Psoas muscle (tissue), 7 donors: ENCODE measurements at regions not wholly inside any gene's neighbourhood (a gene's known extent, or its start where the extent isn't known, plus 50 kb on each side); places are given as distances from the start of the nearest gene placed in this dataset.
"Not testable (repeated sequence)": the region's sequence is repeated elsewhere in the genome, so short reads cannot be mapped to it uniquely, and the experiment has no call there.

Experiments
- ATAC-seq, 4 donors: fragments of 200-7000 bp; cut with Tn5 transposase; one replicate each; pipeline ENCODE4 v1.9.1; 2020; ENCODE audit warnings: moderate library complexity in 3 of 4, mild to moderate bottlenecking in 2 of 4
- DNase-seq, 2 donors: peaks; one replicate each; pipeline ENCODE4 v3.0.0-alpha.2; 2020
- H3K27ac ChIP-seq: fragments of 200-600 bp; one replicate; pipeline ENCODE4 v1.8.0; 2022
- H3K27me3 ChIP-seq, 3 donors: fragments of 200-600 bp in 1 of 3; one replicate each; pipeline versions ENCODE4 v1.6.1 to v1.8.0; 2013 to 2022; ENCODE audit warnings: low read length in 2 of 3, mild to moderate bottlenecking in 2 of 3, moderate library complexity in 1 of 3; ENCODE audit not compliant: insufficient read depth in 3 of 3
- H3K36me3 ChIP-seq, 2 donors: fragments of 200-600 bp in 1 of 2; one replicate each; pipeline versions ENCODE4 v1.6.1 to v1.8.0; 2013 to 2022; ENCODE audit warnings: low read depth in 1 of 2, mild to moderate bottlenecking in 1 of 2, moderate library complexity in 1 of 2; ENCODE audit not compliant: insufficient read depth in 1 of 2
- H3K4me1 ChIP-seq: fragments of 200-600 bp; one replicate; pipeline ENCODE4 v1.8.0; 2022
- H3K4me3 ChIP-seq: fragments of 200-600 bp; one replicate; pipeline ENCODE4 v1.8.0; 2022; ENCODE audit warnings: mild to moderate bottlenecking
- H3K9me3 ChIP-seq: fragments of 200-600 bp; one replicate; pipeline ENCODE4 v1.8.0; 2022
- WGBS, 3 donors: extraction: QIAGEN DNeasy Blood & Tissue Kit; methylation state at CpG; one replicate each; pipeline versions ENCODE4 v1.1.6 to v1.1.7; 2013; 5-methylcytosine and 5-hydroxymethylcytosine counted together
- intact Hi-C, 2 donors: fragments of 100-400 bp; cut with DNase I; formaldehyde crosslinking; loops; one replicate each; pipeline versions ENCODE4 v1.11.0 to v1.14.2; 2022
- TF ChIP-seq, protein P1 (sequence below): fragments of 200-600 bp; IDR thresholded peaks from one replicate; pipeline ENCODE4 v1.8.0; 2022; ENCODE audit warnings: antibody characterized with exemption
- donor health status: healthy with polysubstance abuse.
- donor health status: DM: no; HTN: no; CAD: no; lungs with moderate emphysema.
- donor health status: Bipolar disorder and iron deficiency.
- donor health status: healthy.
- donor health status: DM: yes; HTN: yes; CAD: no.
- donor health status: DM: no; HTN: no; CAD: no.
- donor health status: DM: yes; HTN: yes; CAD: no.

DNA sequence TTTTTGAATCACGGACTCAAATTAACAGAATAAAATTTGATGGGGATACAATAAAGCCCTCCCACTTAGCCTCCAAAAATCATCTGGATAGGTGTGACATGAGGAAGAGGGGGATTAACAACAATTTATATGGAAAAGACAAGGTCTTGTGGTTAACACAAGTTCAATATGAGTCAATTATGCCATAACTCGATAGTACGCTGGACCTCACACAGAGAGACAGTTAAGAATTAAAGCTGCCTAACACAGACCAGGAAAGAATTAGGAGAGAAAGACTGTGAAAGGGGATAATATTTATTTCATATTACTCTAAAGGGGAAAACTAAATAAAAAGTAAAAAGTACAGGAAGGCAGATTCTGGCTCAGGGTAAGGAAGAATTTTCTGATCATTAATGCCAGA, 243.7 kb upstream of the LYPLAL1 start:
- intact Hi-C loops: no loop called here

GRCh38 chr1:218930472-218931241, 243.0 kb upstream of the LYPLAL1 start:
- Histone ChIP-seq H3K27ac (no peak overlapping the region), H3K9me3 (no peaks in the 10 kb centered on the region), H3K36me3 (no peaks in the 10 kb centered on the region), H3K4me1 (no peaks in the 10 kb centered on the region), H3K27me3 (no peaks in the 10 kb centered on the region), H3K4me3 (no peak overlapping the region)
- TF ChIP-seq, protein P1, sequence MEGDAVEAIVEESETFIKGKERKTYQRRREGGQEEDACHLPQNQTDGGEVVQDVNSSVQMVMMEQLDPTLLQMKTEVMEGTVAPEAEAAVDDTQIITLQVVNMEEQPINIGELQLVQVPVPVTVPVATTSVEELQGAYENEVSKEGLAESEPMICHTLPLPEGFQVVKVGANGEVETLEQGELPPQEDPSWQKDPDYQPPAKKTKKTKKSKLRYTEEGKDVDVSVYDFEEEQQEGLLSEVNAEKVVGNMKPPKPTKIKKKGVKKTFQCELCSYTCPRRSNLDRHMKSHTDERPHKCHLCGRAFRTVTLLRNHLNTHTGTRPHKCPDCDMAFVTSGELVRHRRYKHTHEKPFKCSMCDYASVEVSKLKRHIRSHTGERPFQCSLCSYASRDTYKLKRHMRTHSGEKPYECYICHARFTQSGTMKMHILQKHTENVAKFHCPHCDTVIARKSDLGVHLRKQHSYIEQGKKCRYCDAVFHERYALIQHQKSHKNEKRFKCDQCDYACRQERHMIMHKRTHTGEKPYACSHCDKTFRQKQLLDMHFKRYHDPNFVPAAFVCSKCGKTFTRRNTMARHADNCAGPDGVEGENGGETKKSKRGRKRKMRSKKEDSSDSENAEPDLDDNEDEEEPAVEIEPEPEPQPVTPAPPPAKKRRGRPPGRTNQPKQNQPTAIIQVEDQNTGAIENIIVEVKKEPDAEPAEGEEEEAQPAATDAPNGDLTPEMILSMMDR: no peak
- intact Hi-C loops: no loop called here
- WGBS, 3 donors: 40 to 49% (median 42%) methylated on average over 8 of the region's 8 CpGs
- DNase-seq: no peak
- ATAC-seq: no peak

More for the DNA sequence above, 243.7 kb upstream of the LYPLAL1 start:
- H3K4me3 ChIP-seq: no peak overlapping the region
- H3K36me3 ChIP-seq: no peaks in the 10 kb centered on the region
- no peaks in the 10 kb centered on the region for H3K4me1 ChIP-seq
- H3K9me3 ChIP-seq: no peaks in the 10 kb centered on the region
- H3K27ac ChIP-seq: no peak overlapping the region
- no peak for ATAC-seq
- 69 to 77% (median 74%) methylated on average over 3 of the region's 3 CpGs for WGBS, 3 donors
- H3K27me3 ChIP-seq: no peaks in the 10 kb centered on the region
- DNase-seq: no peak
- TF ChIP-seq, protein P1: no peak

- Histone ChIP-seq H3K27ac (no peak overlapping the region), H3K4me3 (no peak overlapping the region), H3K9me3 (no peaks in the 10 kb centered on the region), H3K4me1 (no peaks in the 10 kb centered on the region), H3K27me3 (no peaks in the 10 kb centered on the region), H3K36me3 (no peaks in the 10 kb centered on the region)
- no peak for DNase-seq
- WGBS, 3 donors: 59 to 64% (median 60%) methylated on average over 2 of the region's 2 CpGs
- no peak for ATAC-seq
- intact Hi-C loops: no loop called here
- TF ChIP-seq, protein P1: no peak
Measured at GRCh38 chr1:218931324-218931723, 242.4 kb upstream of the LYPLAL1 start.

DNA sequence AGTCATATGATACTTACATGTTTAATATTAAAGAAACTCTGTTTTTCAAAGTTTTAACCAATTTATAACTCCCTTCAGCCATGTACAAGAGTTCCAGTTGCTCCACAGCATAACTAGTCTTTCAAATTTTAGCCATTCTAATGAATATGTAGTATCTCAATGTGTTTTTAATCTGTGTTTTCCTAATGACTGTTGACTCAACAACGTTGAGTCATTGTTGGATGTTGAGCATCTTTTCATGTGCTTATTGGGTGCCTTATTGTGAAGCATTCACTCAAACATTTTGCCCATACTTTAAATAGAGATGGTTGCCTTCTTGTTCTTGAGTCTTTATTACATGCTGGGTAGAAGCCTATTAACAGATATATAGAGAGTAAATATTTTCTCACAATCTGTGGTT, 240.2 kb upstream of the LYPLAL1 start:
- DNase-seq: no peak
- TF ChIP-seq, protein P1: no peak
- H3K9me3 ChIP-seq: no peaks in the 10 kb centered on the region
- H3K4me3 ChIP-seq: no peak overlapping the region
- H3K36me3 ChIP-seq: no peaks in the 10 kb centered on the region
- WGBS, 3 donors: 39 to 44% (median 40%) methylated on average over 1 of the region's 1 CpG
- no peak overlapping the region for H3K27ac ChIP-seq
- no peaks in the 10 kb centered on the region for H3K27me3 ChIP-seq
- H3K4me1 ChIP-seq: no peaks in the 10 kb centered on the region
- intact Hi-C loops: no loop called here
- ATAC-seq: no peak

GRCh38 chr1:218935408-218935807, 238.3 kb upstream of the LYPLAL1 start:
- H3K36me3 ChIP-seq, H3K9me3 ChIP-seq, H3K27me3 ChIP-seq, DNase-seq, H3K4me1 ChIP-seq, H3K4me3 ChIP-seq, ATAC-seq, H3K27ac ChIP-seq, intact Hi-C loops: not testable (repeated sequence)
- WGBS, 3 donors: 92 to 100% (median 95%) methylated on average over 2 of the region's 2 CpGs
